SK-N-SH treated with all-trans-retinoic acid at 6 μM for 48 hours (cell line): ENCODE measurements at regions not wholly inside any gene's neighbourhood (a gene's known extent, or its start where the extent isn't known, plus 50 kb on each side); places are given as distances from the start of the nearest gene placed in this dataset.

Experiments used
- CSDC2 ChIP-seq: fragments of 250-450 bp; sonication (Bioruptor Pico); IDR thresholded peaks from 2 replicates; pipeline ENCODE4 v1.5.0; 2020; ENCODE audit warnings: mild to moderate bottlenecking, moderate library complexity
- ESRRG ChIP-seq: fragments of 250-450 bp; sonication (Bioruptor Pico); IDR thresholded peaks from 2 replicates; pipeline ENCODE4 v1.6.1; 2021; ENCODE audit warnings: mild to moderate bottlenecking
- ISL1 ChIP-seq: fragments of 250-450 bp; sonication (Bioruptor Pico); IDR thresholded peaks from 2 replicates; pipeline ENCODE4 v2.1.2; 2022; ENCODE audit warnings: mild to moderate bottlenecking, moderate library complexity
- OSR1 ChIP-seq: fragments of 250-450 bp; sonication (Bioruptor Pico); IDR thresholded peaks from 2 replicates; pipeline ENCODE4 v1.8.0; 2022; ENCODE audit warnings: moderate library complexity, mild to moderate bottlenecking, inconsistent platforms
- TCF4 ChIP-seq: fragments of 250-450 bp; sonication (Bioruptor Pico); IDR thresholded peaks from 2 replicates; pipeline ENCODE4 v1.8.0; 2021; ENCODE audit warnings: mild to moderate bottlenecking, moderate library complexity, borderline replicate concordance
- ZC3H10 ChIP-seq: fragments of 250-450 bp; sonication (Bioruptor Pico); IDR thresholded peaks from 2 replicates; pipeline ENCODE4 v1.5.1; 2021; ENCODE audit warnings: mild to moderate bottlenecking, moderate library complexity
- ZFP3 ChIP-seq: fragments of 250-450 bp; sonication (Bioruptor Pico); IDR thresholded peaks from 2 replicates; pipeline ENCODE4 v1.5.0; 2020; ENCODE audit warnings: mild to moderate bottlenecking, moderate library complexity
- TF ChIP-seq, protein P1 (sequence below): fragments of 250-450 bp; sonication (Bioruptor Pico); IDR thresholded peaks from 2 replicates; pipeline ENCODE4 v1.8.0; 2020; ENCODE audit warnings: mild to moderate bottlenecking, moderate library complexity, borderline replicate concordance
- TF ChIP-seq, protein P2 (sequence below): fragments of 250-450 bp; sonication (Bioruptor Pico); IDR thresholded peaks from 2 replicates; pipeline ENCODE4 v1.5.0; 2020; ENCODE audit warnings: mild to moderate bottlenecking, moderate library complexity
- TF ChIP-seq, protein P3 (sequence below): fragments of 250-450 bp; sonication (Bioruptor Pico); IDR thresholded peaks from 2 replicates; pipeline ENCODE4 v1.5.1; 2020; ENCODE audit warnings: low read depth, mild to moderate bottlenecking, moderate library complexity

DNA sequence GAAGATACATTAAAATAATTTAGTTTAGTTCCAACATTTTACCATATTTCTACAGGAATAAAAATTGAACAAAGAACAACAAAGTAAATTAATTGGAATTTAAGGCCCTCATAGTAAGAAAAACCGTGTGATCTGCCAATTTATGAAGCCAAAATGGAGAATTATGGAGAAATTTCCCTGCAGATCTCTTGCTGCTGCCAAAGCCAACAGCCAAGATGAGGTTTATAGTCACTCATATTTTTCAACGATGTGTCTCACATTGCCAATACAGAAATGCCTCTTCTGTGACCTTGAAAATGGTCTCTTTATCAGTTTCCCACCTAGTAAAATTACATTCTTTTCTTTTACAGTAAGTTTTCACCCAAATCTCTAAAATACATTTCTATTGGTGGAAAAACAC, 317.2 kb upstream of the FIGN start:
- TF ChIP-seq ESRRG (no peak), ISL1 (CRISPR knock-in tag) (no peak), ZC3H10 (CRISPR knock-in tag) (no peak), CSDC2 (CRISPR knock-in tag) (no peak), TCF4 (no peak), OSR1 (CRISPR knock-in tag) (no peak), ZFP3 (no peak)
- TF ChIP-seq, protein P1, sequence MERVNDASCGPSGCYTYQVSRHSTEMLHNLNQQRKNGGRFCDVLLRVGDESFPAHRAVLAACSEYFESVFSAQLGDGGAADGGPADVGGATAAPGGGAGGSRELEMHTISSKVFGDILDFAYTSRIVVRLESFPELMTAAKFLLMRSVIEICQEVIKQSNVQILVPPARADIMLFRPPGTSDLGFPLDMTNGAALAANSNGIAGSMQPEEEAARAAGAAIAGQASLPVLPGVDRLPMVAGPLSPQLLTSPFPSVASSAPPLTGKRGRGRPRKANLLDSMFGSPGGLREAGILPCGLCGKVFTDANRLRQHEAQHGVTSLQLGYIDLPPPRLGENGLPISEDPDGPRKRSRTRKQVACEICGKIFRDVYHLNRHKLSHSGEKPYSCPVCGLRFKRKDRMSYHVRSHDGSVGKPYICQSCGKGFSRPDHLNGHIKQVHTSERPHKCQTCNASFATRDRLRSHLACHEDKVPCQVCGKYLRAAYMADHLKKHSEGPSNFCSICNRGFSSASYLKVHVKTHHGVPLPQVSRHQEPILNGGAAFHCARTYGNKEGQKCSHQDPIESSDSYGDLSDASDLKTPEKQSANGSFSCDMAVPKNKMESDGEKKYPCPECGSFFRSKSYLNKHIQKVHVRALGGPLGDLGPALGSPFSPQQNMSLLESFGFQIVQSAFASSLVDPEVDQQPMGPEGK: no peak
- TF ChIP-seq, protein P2, sequence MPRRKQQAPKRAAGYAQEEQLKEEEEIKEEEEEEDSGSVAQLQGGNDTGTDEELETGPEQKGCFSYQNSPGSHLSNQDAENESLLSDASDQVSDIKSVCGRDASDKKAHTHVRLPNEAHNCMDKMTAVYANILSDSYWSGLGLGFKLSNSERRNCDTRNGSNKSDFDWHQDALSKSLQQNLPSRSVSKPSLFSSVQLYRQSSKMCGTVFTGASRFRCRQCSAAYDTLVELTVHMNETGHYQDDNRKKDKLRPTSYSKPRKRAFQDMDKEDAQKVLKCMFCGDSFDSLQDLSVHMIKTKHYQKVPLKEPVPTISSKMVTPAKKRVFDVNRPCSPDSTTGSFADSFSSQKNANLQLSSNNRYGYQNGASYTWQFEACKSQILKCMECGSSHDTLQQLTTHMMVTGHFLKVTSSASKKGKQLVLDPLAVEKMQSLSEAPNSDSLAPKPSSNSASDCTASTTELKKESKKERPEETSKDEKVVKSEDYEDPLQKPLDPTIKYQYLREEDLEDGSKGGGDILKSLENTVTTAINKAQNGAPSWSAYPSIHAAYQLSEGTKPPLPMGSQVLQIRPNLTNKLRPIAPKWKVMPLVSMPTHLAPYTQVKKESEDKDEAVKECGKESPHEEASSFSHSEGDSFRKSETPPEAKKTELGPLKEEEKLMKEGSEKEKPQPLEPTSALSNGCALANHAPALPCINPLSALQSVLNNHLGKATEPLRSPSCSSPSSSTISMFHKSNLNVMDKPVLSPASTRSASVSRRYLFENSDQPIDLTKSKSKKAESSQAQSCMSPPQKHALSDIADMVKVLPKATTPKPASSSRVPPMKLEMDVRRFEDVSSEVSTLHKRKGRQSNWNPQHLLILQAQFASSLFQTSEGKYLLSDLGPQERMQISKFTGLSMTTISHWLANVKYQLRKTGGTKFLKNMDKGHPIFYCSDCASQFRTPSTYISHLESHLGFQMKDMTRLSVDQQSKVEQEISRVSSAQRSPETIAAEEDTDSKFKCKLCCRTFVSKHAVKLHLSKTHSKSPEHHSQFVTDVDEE (CRISPR knock-in tag): no peak
- TF ChIP-seq, protein P3, sequence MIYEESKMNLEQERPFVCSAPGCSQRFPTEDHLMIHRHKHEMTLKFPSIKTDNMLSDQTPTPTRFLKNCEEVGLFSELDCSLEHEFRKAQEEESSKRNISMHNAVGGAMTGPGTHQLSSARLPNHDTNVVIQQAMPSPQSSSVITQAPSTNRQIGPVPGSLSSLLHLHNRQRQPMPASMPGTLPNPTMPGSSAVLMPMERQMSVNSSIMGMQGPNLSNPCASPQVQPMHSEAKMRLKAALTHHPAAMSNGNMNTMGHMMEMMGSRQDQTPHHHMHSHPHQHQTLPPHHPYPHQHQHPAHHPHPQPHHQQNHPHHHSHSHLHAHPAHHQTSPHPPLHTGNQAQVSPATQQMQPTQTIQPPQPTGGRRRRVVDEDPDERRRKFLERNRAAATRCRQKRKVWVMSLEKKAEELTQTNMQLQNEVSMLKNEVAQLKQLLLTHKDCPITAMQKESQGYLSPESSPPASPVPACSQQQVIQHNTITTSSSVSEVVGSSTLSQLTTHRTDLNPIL: no peak
